ENCODE measurements at regions not wholly inside any gene's neighbourhood (a gene's known extent, or its start where the extent isn't known, plus 50 kb on each side); places are given as distances from the start of the nearest gene placed in this dataset.

- no peak overlapping the region for H3K4me3 ChIP-seq (replicated peaks; ENCODE audit: low read depth, low read length)
- TF ChIP-seq CTCF (IDR thresholded peaks at IDR 0.05; ENCODE audit: low read length, missing control alignments): no peak
- DNase-seq (ENCODE audit: low read depth): no peak
These were observed 304.3 kb upstream of the ARRDC3 start for GRCh38 chr5:91687430-91687829.

- H3K4me3 ChIP-seq (replicated peaks; ENCODE audit: low read depth, low read length): no peak overlapping the region
- TF ChIP-seq CTCF (IDR thresholded peaks at IDR 0.05; ENCODE audit: low read length, missing control alignments): no peak
- no peak for DNase-seq (ENCODE audit: low read depth)
These were observed 301.5 kb upstream of the ARRDC3 start for GRCh38 chr5:91684625-91685024.

- no peak for TF ChIP-seq CTCF (IDR thresholded peaks at IDR 0.05; ENCODE audit: low read length, missing control alignments)
- H3K4me3 ChIP-seq (replicated peaks; ENCODE audit: low read depth, low read length): no peak overlapping the region
These were observed 287.4 kb upstream of the ARRDC3 start for GRCh38 chr5:91670563-91670962.

DNA sequence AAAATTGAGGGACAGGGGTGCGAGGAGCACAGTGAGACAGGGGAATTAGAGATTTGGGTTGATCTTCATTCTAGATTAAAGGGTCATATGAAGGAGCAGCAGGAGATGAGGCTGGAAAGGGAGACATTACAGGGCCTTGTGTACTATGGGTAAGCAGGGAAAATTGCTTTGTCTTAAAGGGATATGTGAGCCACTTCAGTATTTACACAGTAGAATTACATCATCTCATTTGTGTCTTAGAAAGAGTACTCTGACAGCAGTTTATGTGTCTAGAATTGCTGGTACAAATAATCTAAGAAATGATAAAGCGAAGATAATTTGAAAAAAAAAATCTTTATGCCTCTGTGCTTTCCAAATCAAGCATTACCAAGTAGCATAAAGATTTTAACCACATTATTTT lies 287.0 kb upstream of the ARRDC3 start:
- no peak for TF ChIP-seq CTCF (IDR thresholded peaks at IDR 0.05; ENCODE audit: low read length, missing control alignments)
- no peak overlapping the region for H3K4me3 ChIP-seq (replicated peaks; ENCODE audit: low read depth, low read length)
- no peak for DNase-seq (ENCODE audit: low read depth)

More at GRCh38 chr5:91670563-91670962, 287.4 kb upstream of the ARRDC3 start:
- DNase-seq (ENCODE audit: low read depth): no peak

GRCh38 chr5:91668261-91668660 lies 285.1 kb upstream of the ARRDC3 start:
- DNase-seq (ENCODE audit: low read depth): no peak
- no peak for TF ChIP-seq CTCF (IDR thresholded peaks at IDR 0.05; ENCODE audit: low read length, missing control alignments)
- no peak overlapping the region for H3K4me3 ChIP-seq (replicated peaks; ENCODE audit: low read depth, low read length)

DNA sequence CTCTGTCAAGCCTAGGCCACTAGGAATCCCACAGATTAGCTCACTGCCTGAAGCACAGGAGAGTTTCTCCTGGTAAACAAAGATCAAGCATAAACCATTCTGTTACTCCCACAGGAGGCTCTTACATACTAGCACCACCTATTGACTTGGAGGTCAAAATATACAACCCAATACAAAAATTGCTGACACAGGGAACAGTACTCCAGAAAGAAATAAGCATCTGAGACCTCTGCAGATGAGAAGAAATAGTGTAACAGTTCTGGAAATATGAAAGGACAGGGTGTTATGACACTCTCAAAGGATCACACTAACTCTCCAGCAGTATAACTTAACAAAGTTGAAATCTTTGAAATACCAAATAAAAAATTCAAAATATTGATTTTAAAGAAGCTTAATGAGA lies 269.6 kb upstream of the ARRDC3 start:
- no peak for DNase-seq (ENCODE audit: low read depth)
- H3K4me3 ChIP-seq (replicated peaks; ENCODE audit: low read depth, low read length): no peak overlapping the region
- no peak for TF ChIP-seq CTCF (IDR thresholded peaks at IDR 0.05; ENCODE audit: low read length, missing control alignments)

DNA sequence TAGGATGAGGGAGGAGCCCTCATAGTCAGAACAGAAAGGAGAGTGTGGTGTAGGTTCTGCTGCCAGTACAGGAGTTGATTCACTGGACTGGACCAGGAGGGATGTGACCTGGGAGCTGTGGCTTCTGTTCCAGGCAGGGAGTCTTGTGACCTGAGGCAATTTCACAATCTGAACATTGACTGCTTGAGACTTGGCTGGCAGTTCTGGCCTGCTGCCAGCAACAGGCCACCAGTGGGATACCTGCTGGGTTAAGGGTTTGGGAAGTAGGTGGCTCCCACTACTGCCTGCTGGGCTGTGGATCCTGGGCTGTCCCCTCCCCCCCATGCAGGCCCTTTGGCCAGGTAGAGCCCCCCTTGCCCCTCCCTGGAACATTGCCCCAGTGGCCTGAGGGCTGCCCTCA lies 268.6 kb upstream of the ARRDC3 start:
- H3K4me3 ChIP-seq (replicated peaks; ENCODE audit: low read depth, low read length): no peak overlapping the region
- no peak for TF ChIP-seq CTCF (IDR thresholded peaks at IDR 0.05; ENCODE audit: low read length, missing control alignments)
- DNase-seq (ENCODE audit: low read depth): no peak
